GM12878 (cell line): ENCODE measurements at regions not wholly inside any gene's neighbourhood (a gene's known extent, or its start where the extent isn't known, plus 50 kb on each side); places are given as distances from the start of the nearest gene placed in this dataset.
"Not testable (repeated sequence)": the region's sequence is repeated elsewhere in the genome, so short reads cannot be mapped to it uniquely, and the experiment has no call there.

Source experiments
- ATAC-seq: fragments of 200-7000 bp; cut with Tn5 transposase; 3 replicates; pipeline ENCODE4 v1.9.1; 2020; ENCODE audit warnings: mild to moderate bottlenecking, moderate library complexity
- BruUV-seq: library from RNA; stranded (reverse); fragments of 400-500 nt; replicated peaks from 2 replicates; lab custom pipeline; 2021; lab: Mats Ljungman, UMichigan
- CTCF ChIA-PET: fragments of 300-600 bp; sonication (Branson Sonifier 250); formaldehyde crosslinking; extraction: SDS; loops from one replicate; lab custom pipeline; 2021; ENCODE audit warnings: inconsistent platforms; lab: Yijun Ruan, JAX
- POLR2A ChIA-PET: fragments of 350-600 bp; formaldehyde crosslinking; extraction: SDS; loops from one replicate; lab custom pipeline; 2021; ENCODE audit warnings: inconsistent platforms; lab: Charles Lee
- RAD21 ChIA-PET: fragments of 300-600 bp; sonication (Branson Sonifier 250); formaldehyde crosslinking; loops from one replicate; lab custom pipeline; 2023; ENCODE audit warnings: antibody characterized with exemption; ENCODE audit not compliant: unreplicated experiment; lab: Charles Lee
- SMC1A ChIA-PET: fragments of 300-600 bp; sonication (Branson Sonifier 250); formaldehyde crosslinking; loops from one replicate; lab custom pipeline; 2023; ENCODE audit not compliant: unreplicated experiment, uncharacterized antibody; lab: Charles Lee
- DNase-seq: peaks from one replicate; pipeline ENCODE4 v3.0.0-alpha.2; 2011; ENCODE audit warnings: low read depth, low spot score
- FAIRE-seq: peaks from 3 replicates; lab custom pipeline; 2011; peaks lifted over from hg19 to GRCh38; lab: Jason Lieb, UNC
- H2AFZ ChIP-seq: 2 replicates; pipeline ENCODE4 v1.6.0; 2011; ENCODE audit warnings: low read depth, low read length, control low read depth; ENCODE audit not compliant: control insufficient read depth
- H3K27ac ChIP-seq: 2 replicates; pipeline ENCODE4 v1.5.1; 2011; ENCODE audit warnings: control low read depth; ENCODE audit not compliant: control insufficient read depth, insufficient read depth
- H3K27me3 ChIP-seq, 2 experiments: replicated peaks in 1 of 2; 2 replicates each; pipeline versions ENCODE4 v1.6.0 to v1.6.1; 2011; ENCODE audit warnings: low read length in 1 of 2; ENCODE audit not compliant: control insufficient read depth in 2 of 2, insufficient read depth in 2 of 2
- H3K36me3 ChIP-seq, 2 experiments: 2 replicates each; pipeline ENCODE4 v1.5.1; 2011; ENCODE audit warnings: low read length in 1 of 2; ENCODE audit not compliant: control insufficient read depth in 2 of 2, insufficient read depth in 2 of 2
- H3K4me1 ChIP-seq: 2 replicates; pipeline ENCODE4 v1.6.1; 2011; ENCODE audit warnings: mild to moderate bottlenecking, low read length, moderate library complexity, mixed read lengths; ENCODE audit not compliant: control insufficient read depth, insufficient read depth
- H3K4me2 ChIP-seq: 2 replicates; pipeline ENCODE4 v1.6.0; 2011; ENCODE audit warnings: control low read depth; ENCODE audit not compliant: control insufficient read depth, insufficient read depth
- H3K4me3 ChIP-seq: fragments of 200-600 bp; sonication (generic); 2 replicates; pipeline ENCODE4 v1.5.1; 2016
- H3K79me2 ChIP-seq: 2 replicates; pipeline ENCODE4 v1.6.0; 2011; ENCODE audit warnings: low read length; ENCODE audit not compliant: control insufficient read depth, insufficient read depth
- H3K9ac ChIP-seq: 2 replicates; pipeline ENCODE4 v1.8.0; 2011; ENCODE audit warnings: low read length, control low read depth, mixed read lengths; ENCODE audit not compliant: control insufficient read depth, insufficient read depth
- H3K9me3 ChIP-seq: replicated peaks from 3 replicates; pipeline ENCODE4 v1.5.1; 2011; ENCODE audit warnings: mild to moderate bottlenecking, low read length; ENCODE audit not compliant: control insufficient read depth, insufficient read depth
- H4K20me1 ChIP-seq: 2 replicates; pipeline ENCODE4 v1.6.0; 2011; ENCODE audit not compliant: control insufficient read depth, insufficient read depth
- RFX5 ChIP-seq: IDR thresholded peaks from 2 replicates; pipeline ENCODE4 v1.6.1; 2011; ENCODE audit warnings: low read depth, low read length, improper control_type of control experiment
- ZNF217 ChIP-seq: fragments of 450-650 bp; IDR thresholded peaks from 2 replicates; pipeline ENCODE4 v1.6.1; 2017; ENCODE audit warnings: antibody characterized with exemption, mild to moderate bottlenecking
- WGBS: methylation state at CpG from one replicate; pipeline ENCODE4 v1.1.6; 2016; ENCODE audit warnings: low lambda C conversion rate; ENCODE audit not compliant: insufficient replicate concordance, insufficient coverage; ENCODE audit errors: missing lambda C conversion rate; 5-methylcytosine and 5-hydroxymethylcytosine counted together
- in situ Hi-C: fragments of 300-500 bp; cut with MboI; formaldehyde crosslinking; loops from 9 replicates; pipeline ENCODE4 v1.14.3; 2018; ENCODE audit warnings: mixed read lengths
- intact Hi-C: fragments of 100-400 bp; cut with micrococcal nuclease; formaldehyde crosslinking; loops from one replicate; pipeline ENCODE4 v1.14.2; 2022; ENCODE audit not compliant: unreplicated experiment
- TF ChIP-seq, protein P1 (sequence below): IDR thresholded peaks from 2 replicates; pipeline ENCODE4 v1.6.1; 2012; ENCODE audit warnings: improper control_type of control experiment, low read depth, low read length; ENCODE audit not compliant: insufficient replicate concordance
- TF ChIP-seq, protein P2 (sequence below): fragments of 450-650 bp; IDR thresholded peaks from 2 replicates; pipeline ENCODE4 v1.6.1; 2016; ENCODE audit warnings: mild to moderate bottlenecking

GRCh38 chr5:122668552-122668951 lies 106.3 kb upstream of the SNX2 start (continued):
- TF ChIP-seq, protein P1, sequence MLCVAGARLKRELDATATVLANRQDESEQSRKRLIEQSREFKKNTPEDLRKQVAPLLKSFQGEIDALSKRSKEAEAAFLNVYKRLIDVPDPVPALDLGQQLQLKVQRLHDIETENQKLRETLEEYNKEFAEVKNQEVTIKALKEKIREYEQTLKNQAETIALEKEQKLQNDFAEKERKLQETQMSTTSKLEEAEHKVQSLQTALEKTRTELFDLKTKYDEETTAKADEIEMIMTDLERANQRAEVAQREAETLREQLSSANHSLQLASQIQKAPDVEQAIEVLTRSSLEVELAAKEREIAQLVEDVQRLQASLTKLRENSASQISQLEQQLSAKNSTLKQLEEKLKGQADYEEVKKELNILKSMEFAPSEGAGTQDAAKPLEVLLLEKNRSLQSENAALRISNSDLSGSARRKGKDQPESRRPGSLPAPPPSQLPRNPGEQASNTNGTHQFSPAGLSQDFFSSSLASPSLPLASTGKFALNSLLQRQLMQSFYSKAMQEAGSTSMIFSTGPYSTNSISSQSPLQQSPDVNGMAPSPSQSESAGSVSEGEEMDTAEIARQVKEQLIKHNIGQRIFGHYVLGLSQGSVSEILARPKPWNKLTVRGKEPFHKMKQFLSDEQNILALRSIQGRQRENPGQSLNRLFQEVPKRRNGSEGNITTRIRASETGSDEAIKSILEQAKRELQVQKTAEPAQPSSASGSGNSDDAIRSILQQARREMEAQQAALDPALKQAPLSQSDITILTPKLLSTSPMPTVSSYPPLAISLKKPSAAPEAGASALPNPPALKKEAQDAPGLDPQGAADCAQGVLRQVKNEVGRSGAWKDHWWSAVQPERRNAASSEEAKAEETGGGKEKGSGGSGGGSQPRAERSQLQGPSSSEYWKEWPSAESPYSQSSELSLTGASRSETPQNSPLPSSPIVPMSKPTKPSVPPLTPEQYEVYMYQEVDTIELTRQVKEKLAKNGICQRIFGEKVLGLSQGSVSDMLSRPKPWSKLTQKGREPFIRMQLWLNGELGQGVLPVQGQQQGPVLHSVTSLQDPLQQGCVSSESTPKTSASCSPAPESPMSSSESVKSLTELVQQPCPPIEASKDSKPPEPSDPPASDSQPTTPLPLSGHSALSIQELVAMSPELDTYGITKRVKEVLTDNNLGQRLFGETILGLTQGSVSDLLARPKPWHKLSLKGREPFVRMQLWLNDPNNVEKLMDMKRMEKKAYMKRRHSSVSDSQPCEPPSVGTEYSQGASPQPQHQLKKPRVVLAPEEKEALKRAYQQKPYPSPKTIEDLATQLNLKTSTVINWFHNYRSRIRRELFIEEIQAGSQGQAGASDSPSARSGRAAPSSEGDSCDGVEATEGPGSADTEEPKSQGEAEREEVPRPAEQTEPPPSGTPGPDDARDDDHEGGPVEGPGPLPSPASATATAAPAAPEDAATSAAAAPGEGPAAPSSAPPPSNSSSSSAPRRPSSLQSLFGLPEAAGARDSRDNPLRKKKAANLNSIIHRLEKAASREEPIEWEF: no peak
- TF ChIP-seq ZNF217 (no peak), RFX5 (no peak)
- TF ChIP-seq, protein P2, sequence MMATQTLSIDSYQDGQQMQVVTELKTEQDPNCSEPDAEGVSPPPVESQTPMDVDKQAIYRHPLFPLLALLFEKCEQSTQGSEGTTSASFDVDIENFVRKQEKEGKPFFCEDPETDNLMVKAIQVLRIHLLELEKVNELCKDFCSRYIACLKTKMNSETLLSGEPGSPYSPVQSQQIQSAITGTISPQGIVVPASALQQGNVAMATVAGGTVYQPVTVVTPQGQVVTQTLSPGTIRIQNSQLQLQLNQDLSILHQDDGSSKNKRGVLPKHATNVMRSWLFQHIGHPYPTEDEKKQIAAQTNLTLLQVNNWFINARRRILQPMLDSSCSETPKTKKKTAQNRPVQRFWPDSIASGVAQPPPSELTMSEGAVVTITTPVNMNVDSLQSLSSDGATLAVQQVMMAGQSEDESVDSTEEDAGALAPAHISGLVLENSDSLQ: no peak

GRCh38 chr5:122669709-122670108 lies 105.2 kb upstream of the SNX2 start:
- SMC1A ChIA-PET, H4K20me1 ChIP-seq, FAIRE-seq, in situ Hi-C loops, BruUV-seq, H3K9me3 ChIP-seq, RAD21 ChIA-PET, intact Hi-C loops, CTCF ChIA-PET, H3K79me2 ChIP-seq, H2AFZ ChIP-seq, H3K4me3 ChIP-seq, H3K4me1 ChIP-seq, H3K36me3 ChIP-seq, POLR2A ChIA-PET, H3K27me3 ChIP-seq, DNase-seq, H3K4me2 ChIP-seq, H3K9ac ChIP-seq, H3K27ac ChIP-seq, ATAC-seq: not testable (repeated sequence)
- WGBS: 100% methylated on average over 1 of the region's 1 CpG
